ENCODE measurements at regions not wholly inside any gene's neighbourhood (a gene's known extent, or its start where the extent isn't known, plus 50 kb on each side); places are given as distances from the start of the nearest gene placed in this dataset.

GRCh38 chr11:130729193-130729592, 187.1 kb downstream of the SNX19 start:
- TF ChIP-seq POLR2A (IDR thresholded peaks at IDR 0.05) = no peak
- TF ChIP-seq POLR2AphosphoS5 (IDR thresholded peaks at IDR 0.05) = no peak
- TF ChIP-seq CTCF (IDR thresholded peaks at IDR 0.05) = no peak
- no peak for TF ChIP-seq EP300 (IDR thresholded peaks at IDR 0.05)
- Histone ChIP-seq H3K4me3 (no peak overlapping the region), H3K27me3 (no peaks in the 10 kb centered on the region), H3K36me3 (no peaks in the 10 kb centered on the region), H3K9me3 (peaks cover 0 to 25% (median 2%) of the 10 kb centered on the region in 3 donors), H3K4me1 (peaks cover 0 to 32% (median 12%) of the 10 kb centered on the region in 3 donors), H3K27ac (no peak overlapping the region)
- ATAC-seq = no peak

- Histone ChIP-seq H3K36me3 (no peaks in the 10 kb centered on the region), H3K27ac (no peak overlapping the region), H3K9me3 (peaks cover 0 to 28% (median 2%) of the 10 kb centered on the region in 3 donors), H3K4me3 (no peak overlapping the region), H3K27me3 (no peaks in the 10 kb centered on the region), H3K4me1 (peaks cover 0 to 32% (median 12%) of the 10 kb centered on the region in 3 donors)
- 83 to 89% methylated on average over 4 of the region's 4 CpGs for WGBS, 2 donors (ENCODE audit: low coverage in 1 of 2)
- TF ChIP-seq POLR2AphosphoS5 (IDR thresholded peaks at IDR 0.05) = no peak
- TF ChIP-seq POLR2A (IDR thresholded peaks at IDR 0.05) = no peak
- no peak for TF ChIP-seq EP300 (IDR thresholded peaks at IDR 0.05)
- TF ChIP-seq CTCF (IDR thresholded peaks at IDR 0.05) = no peak
- no peak for ATAC-seq
Observed at GRCh38 chr11:130729678-130730300, 186.5 kb downstream of the SNX19 start.

- Histone ChIP-seq H3K36me3 (no peaks in the 10 kb centered on the region), H3K27ac (no peak overlapping the region), H3K9me3 (peaks cover 0 to 35% (median 2%) of the 10 kb centered on the region in 3 donors), H3K4me3 (no peak overlapping the region), H3K27me3 (no peaks in the 10 kb centered on the region), H3K4me1 (peaks cover 0 to 17% (median 1%) of the 10 kb centered on the region in 3 donors)
- no peak for ATAC-seq
- TF ChIP-seq POLR2AphosphoS5 (IDR thresholded peaks at IDR 0.05) (no peak), EP300 (IDR thresholded peaks at IDR 0.05) (no peak), CTCF (IDR thresholded peaks at IDR 0.05) (no peak), POLR2A (IDR thresholded peaks at IDR 0.05) (no peak)
- WGBS, 2 donors (ENCODE audit: low coverage in 1 of 2) = 90 to 92% methylated on average over 3 to 5 of the region's 5 CpGs
Observed at GRCh38 chr11:130731401-130731800, 184.9 kb downstream of the SNX19 start.

GRCh38 chr11:130732476-130732875, 183.8 kb downstream of the SNX19 start:
- peaks cover 0 to 35% (median 2%) of the 10 kb centered on the region in 3 donors for H3K9me3 ChIP-seq
- no peak overlapping the region for H3K27ac ChIP-seq
- no peak for ATAC-seq
- H3K27me3 ChIP-seq = no peaks in the 10 kb centered on the region
- H3K4me3 ChIP-seq = no peak overlapping the region
- H3K36me3 ChIP-seq = no peaks in the 10 kb centered on the region
- peaks cover 0 to 6% (median 0%) of the 10 kb centered on the region in 3 donors for H3K4me1 ChIP-seq
- TF ChIP-seq POLR2A (IDR thresholded peaks at IDR 0.05) (no peak), CTCF (IDR thresholded peaks at IDR 0.05) (no peak), EP300 (IDR thresholded peaks at IDR 0.05) (no peak), POLR2AphosphoS5 (IDR thresholded peaks at IDR 0.05) (no peak)
- WGBS, 2 donors (ENCODE audit: low coverage in 1 of 2) = 55 to 90% methylated on average over 2 of the region's 3 CpGs
